Glomerular endothelial cell (primary cell): ENCODE measurements at regions not wholly inside any gene's neighbourhood (a gene's known extent, or its start where the extent isn't known, plus 50 kb on each side); places are given as distances from the start of the nearest gene placed in this dataset.
"Not testable (repeated sequence)": the region's sequence is repeated elsewhere in the genome, so short reads cannot be mapped to it uniquely, and the experiment has no call there.

Experiments
- DNase-seq: peaks from one replicate; pipeline ENCODE4 v3.0.0-alpha.2; 2011; ENCODE audit warnings: low read depth, low spot score; ENCODE audit errors: extremely low read depth

GRCh38 chr2:167803449-167803988, 443.9 kb downstream of the STK39 start:
- no peak for DNase-seq

- no peak for DNase-seq
These were observed 452.7 kb downstream of the STK39 start for GRCh38 chr2:167794554-167795255.

- no peak for DNase-seq
These were observed 453.7 kb downstream of the STK39 start for GRCh38 chr2:167793725-167794124.

- DNase-seq, result no peak
These were observed 455.3 kb downstream of the STK39 start for GRCh38 chr2:167792126-167792525.

- no peak for DNase-seq
These were observed 456.5 kb downstream of the STK39 start for GRCh38 chr2:167790781-167791450.

- DNase-seq, result no peak
These were observed 457.2 kb downstream of the STK39 start for GRCh38 chr2:167790189-167790588.

- no peak for DNase-seq
These were observed 459.8 kb downstream of the STK39 start for GRCh38 chr2:167787562-167787961.

- DNase-seq, result no peak
These were observed 460.4 kb downstream of the STK39 start for GRCh38 chr2:167787021-167787420.

- no peak for DNase-seq
These were observed 461.7 kb downstream of the STK39 start for GRCh38 chr2:167785606-167786216.

- DNase-seq, result no peak
These were observed 463.3 kb downstream of the STK39 start for GRCh38 chr2:167784084-167784425.

- no peak for DNase-seq
These were observed 463.9 kb downstream of the STK39 start for GRCh38 chr2:167783261-167784083.

GRCh38 chr2:167781629-167782028, 465.8 kb downstream of the STK39 start:
- DNase-seq, result not testable (repeated sequence)

GRCh38 chr2:167776359-167776758, 471.0 kb downstream of the STK39 start:
- DNase-seq, result no peak

- no peak for DNase-seq
These were observed 475.8 kb downstream of the STK39 start for GRCh38 chr2:167771628-167772027.

- no peak for DNase-seq
These were observed 478.4 kb downstream of the STK39 start for GRCh38 chr2:167769020-167769419.

GRCh38 chr2:167767830-167768229, 479.6 kb downstream of the STK39 start:
- no peak for DNase-seq

- DNase-seq, result no peak
These were observed 482.5 kb downstream of the STK39 start for GRCh38 chr2:167764772-167765341.

GRCh38 chr2:167761465-167762136, 485.8 kb downstream of the STK39 start:
- DNase-seq, result no peak

GRCh38 chr2:167759531-167759930, 487.9 kb downstream of the STK39 start:
- no peak for DNase-seq

GRCh38 chr2:167758292-167758691, 489.1 kb downstream of the STK39 start:
- DNase-seq, result no peak
